Fibroblast of lung (primary cell): ENCODE measurements at regions not wholly inside any gene's neighbourhood (a gene's known extent, or its start where the extent isn't known, plus 50 kb on each side); places are given as distances from the start of the nearest gene placed in this dataset.

Experiments used
- DNase-seq, 2 donors: peaks; one replicate each; pipeline versions ENCODE4 v3.0.0 to v3.0.0-alpha.2; 2010; ENCODE audit warnings: low read depth in 2 of 2
- H2AFZ ChIP-seq: 2 replicates; pipeline ENCODE4 v1.5.1; 2012; ENCODE audit warnings: low read length, control low read depth, inconsistent platforms
- H3K27ac ChIP-seq: 2 replicates; pipeline ENCODE4 v1.5.1; 2011; ENCODE audit warnings: low read length, control low read depth; ENCODE audit not compliant: insufficient read depth
- H3K27me3 ChIP-seq: 2 replicates; pipeline ENCODE4 v1.5.1; 2011; ENCODE audit warnings: mild to moderate bottlenecking, low read length; ENCODE audit not compliant: control insufficient read depth, insufficient read depth
- H3K36me3 ChIP-seq: 2 replicates; pipeline ENCODE4 v1.5.1; 2011; ENCODE audit warnings: low read length; ENCODE audit not compliant: control insufficient read depth, insufficient read depth
- H3K4me1 ChIP-seq: 2 replicates; pipeline ENCODE4 v1.5.1; 2011; ENCODE audit warnings: low read length; ENCODE audit not compliant: control insufficient read depth, insufficient read depth; ENCODE audit errors: extremely low read depth
- H3K4me2 ChIP-seq: 2 replicates; pipeline ENCODE4 v1.5.1; 2011; ENCODE audit warnings: low read length, control low read depth; ENCODE audit not compliant: insufficient read depth; ENCODE audit errors: extremely low read depth
- H3K4me3 ChIP-seq, 4 experiments: fragments of 200-600 bp in 1 of 4; sonication (generic) in 1 of 4; replicated peaks in 1 of 4; 2 replicates each; pipeline ENCODE4 v1.5.1; 2011 to 2016; ENCODE audit warnings: low read length in 4 of 4, low read depth in 3 of 4, mild to moderate bottlenecking in 3 of 4, control low read depth in 2 of 4, inconsistent platforms in 1 of 4, mixed read lengths in 1 of 4; ENCODE audit not compliant: insufficient read depth in 1 of 4; ENCODE audit errors: control extremely low read depth in 1 of 4
- H3K79me2 ChIP-seq: 2 replicates; pipeline ENCODE4 v1.5.1; 2012; ENCODE audit warnings: mild to moderate bottlenecking, low read length, inconsistent platforms; ENCODE audit not compliant: control insufficient read depth, insufficient read depth
- H3K9ac ChIP-seq: 2 replicates; pipeline ENCODE4 v1.5.1; 2011; ENCODE audit warnings: mild to moderate bottlenecking, low read length, control low read depth; ENCODE audit not compliant: insufficient read depth
- H3K9me3 ChIP-seq: 2 replicates; pipeline ENCODE4 v1.5.1; 2012; ENCODE audit warnings: low read depth, low read length; ENCODE audit not compliant: control insufficient read depth, insufficient read depth
- H4K20me1 ChIP-seq: 2 replicates; pipeline ENCODE4 v1.5.1; 2011; ENCODE audit warnings: low read length; ENCODE audit not compliant: control insufficient read depth, insufficient read depth; ENCODE audit errors: extremely low read depth
- CTCF ChIP-seq, 2 donors: IDR thresholded peaks in 1 of 2; conservative IDR thresholded peaks in 1 of 2; 1 replicate in 1 of 2; 2 replicates in 1 of 2; pipeline ENCODE4 v1.5.1; 2011 to 2012; ENCODE audit warnings: low read length in 2 of 2, control low read depth in 1 of 2, inconsistent platforms in 1 of 2, low read depth in 1 of 2, mild to moderate bottlenecking in 1 of 2
- EZH2 ChIP-seq: IDR thresholded peaks from 2 replicates; pipeline ENCODE4 v1.5.1; 2012; ENCODE audit warnings: low read length, control low read depth, mild to moderate bottlenecking; ENCODE audit errors: missing control alignments

GRCh38 chr16:59260892-59261291 lies 526.8 kb upstream of the GOT2 start:
- Histone ChIP-seq H4K20me1 (no peaks in the 10 kb centered on the region), H3K4me3 (no peak overlapping the region), H3K9ac (no peak overlapping the region), H3K27me3 (no peaks in the 10 kb centered on the region), H2AFZ (no peak overlapping the region), H3K79me2 (no peaks in the 10 kb centered on the region), H3K36me3 (no peaks in the 10 kb centered on the region), H3K27ac (no peak overlapping the region), H3K9me3 (no peaks in the 10 kb centered on the region), H3K4me2 (no peak overlapping the region), H3K4me1 (no peaks in the 10 kb centered on the region)
- TF ChIP-seq CTCF (conservative IDR thresholded peaks at IDR 0.05 in 1 of 2, IDR thresholded peaks at IDR 0.05 in 1 of 2; ENCODE audit: low read depth in 1 of 2, low read length in 2 of 2): no peak
- TF ChIP-seq EZH2: no peak
- no peak for DNase-seq

- TF ChIP-seq CTCF (conservative IDR thresholded peaks at IDR 0.05 in 1 of 2, IDR thresholded peaks at IDR 0.05 in 1 of 2; ENCODE audit: low read depth in 1 of 2, low read length in 2 of 2) (no peak), EZH2 (no peak)
- Histone ChIP-seq H3K4me3 (no peak overlapping the region), H3K36me3 (no peaks in the 10 kb centered on the region), H2AFZ (no peak overlapping the region), H3K9me3 (no peaks in the 10 kb centered on the region), H4K20me1 (no peaks in the 10 kb centered on the region), H3K4me2 (no peak overlapping the region), H3K9ac (no peak overlapping the region), H3K79me2 (no peaks in the 10 kb centered on the region), H3K27me3 (no peaks in the 10 kb centered on the region), H3K27ac (no peak overlapping the region), H3K4me1 (no peaks in the 10 kb centered on the region)
- peak in 1 of 2 donors; percentile 15 for DNase-seq
Observed at GRCh38 chr16:59259950-59260319, 525.8 kb upstream of the GOT2 start.

GRCh38 chr16:59259074-59259949 lies 525.2 kb upstream of the GOT2 start:
- Histone ChIP-seq H3K79me2 (no peaks in the 10 kb centered on the region), H3K36me3 (no peaks in the 10 kb centered on the region), H3K4me1 (no peaks in the 10 kb centered on the region), H3K9ac (no peak overlapping the region), H3K4me2 (no peak overlapping the region), H2AFZ (no peak overlapping the region), H3K4me3 (no peak overlapping the region), H3K9me3 (no peaks in the 10 kb centered on the region), H3K27me3 (no peaks in the 10 kb centered on the region), H3K27ac (no peak overlapping the region), H4K20me1 (no peaks in the 10 kb centered on the region)
- TF ChIP-seq CTCF (conservative IDR thresholded peaks at IDR 0.05 in 1 of 2, IDR thresholded peaks at IDR 0.05 in 1 of 2; ENCODE audit: low read depth in 1 of 2, low read length in 2 of 2) (no peak), EZH2 (no peak)
- DNase-seq: peak in 1 of 2 donors; percentile 69
